Fibroblast of mammary gland (primary cell): ENCODE measurements at regions not wholly inside any gene's neighbourhood (a gene's known extent, or its start where the extent isn't known, plus 50 kb on each side); places are given as distances from the start of the nearest gene placed in this dataset.

Experiments
- DNase-seq: peaks from one replicate; pipeline ENCODE4 v3.0.0-alpha.2; 2010; ENCODE audit warnings: low read depth
- H3K4me3 ChIP-seq: 2 replicates; pipeline ENCODE4 v1.5.1; 2011; ENCODE audit warnings: low read depth, mild to moderate bottlenecking, low read length, moderate library complexity; ENCODE audit not compliant: control insufficient read depth
- TF ChIP-seq, protein P1 (sequence below): conservative IDR thresholded peaks from 2 replicates; pipeline ENCODE4 v1.5.1; 2011; ENCODE audit warnings: low read depth, low read length, inconsistent platforms; ENCODE audit not compliant: control insufficient read depth, insufficient read depth

DNA sequence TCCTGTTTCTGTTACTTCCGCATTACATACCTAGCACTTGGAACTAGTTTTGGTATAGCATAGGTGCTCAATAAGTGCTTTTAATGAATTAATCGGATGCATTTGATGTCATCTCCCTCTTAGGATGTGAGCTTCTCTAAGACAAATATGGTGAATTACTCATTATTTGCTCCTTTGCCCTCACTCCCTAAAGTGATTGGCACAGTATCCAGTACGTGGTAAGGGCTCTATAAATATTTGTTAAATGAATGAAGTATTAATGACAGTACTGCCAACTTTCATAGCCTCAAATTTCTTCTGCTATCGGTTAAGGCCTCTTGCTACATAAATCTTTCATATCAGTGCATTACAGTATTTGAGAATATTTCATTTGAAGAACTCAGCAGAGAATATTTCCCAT is 75.9 kb upstream of the ARID5B start:
- no peak for DNase-seq
- H3K4me3 ChIP-seq = no peak overlapping the region
- TF ChIP-seq, protein P1, sequence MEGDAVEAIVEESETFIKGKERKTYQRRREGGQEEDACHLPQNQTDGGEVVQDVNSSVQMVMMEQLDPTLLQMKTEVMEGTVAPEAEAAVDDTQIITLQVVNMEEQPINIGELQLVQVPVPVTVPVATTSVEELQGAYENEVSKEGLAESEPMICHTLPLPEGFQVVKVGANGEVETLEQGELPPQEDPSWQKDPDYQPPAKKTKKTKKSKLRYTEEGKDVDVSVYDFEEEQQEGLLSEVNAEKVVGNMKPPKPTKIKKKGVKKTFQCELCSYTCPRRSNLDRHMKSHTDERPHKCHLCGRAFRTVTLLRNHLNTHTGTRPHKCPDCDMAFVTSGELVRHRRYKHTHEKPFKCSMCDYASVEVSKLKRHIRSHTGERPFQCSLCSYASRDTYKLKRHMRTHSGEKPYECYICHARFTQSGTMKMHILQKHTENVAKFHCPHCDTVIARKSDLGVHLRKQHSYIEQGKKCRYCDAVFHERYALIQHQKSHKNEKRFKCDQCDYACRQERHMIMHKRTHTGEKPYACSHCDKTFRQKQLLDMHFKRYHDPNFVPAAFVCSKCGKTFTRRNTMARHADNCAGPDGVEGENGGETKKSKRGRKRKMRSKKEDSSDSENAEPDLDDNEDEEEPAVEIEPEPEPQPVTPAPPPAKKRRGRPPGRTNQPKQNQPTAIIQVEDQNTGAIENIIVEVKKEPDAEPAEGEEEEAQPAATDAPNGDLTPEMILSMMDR = no peak

DNA sequence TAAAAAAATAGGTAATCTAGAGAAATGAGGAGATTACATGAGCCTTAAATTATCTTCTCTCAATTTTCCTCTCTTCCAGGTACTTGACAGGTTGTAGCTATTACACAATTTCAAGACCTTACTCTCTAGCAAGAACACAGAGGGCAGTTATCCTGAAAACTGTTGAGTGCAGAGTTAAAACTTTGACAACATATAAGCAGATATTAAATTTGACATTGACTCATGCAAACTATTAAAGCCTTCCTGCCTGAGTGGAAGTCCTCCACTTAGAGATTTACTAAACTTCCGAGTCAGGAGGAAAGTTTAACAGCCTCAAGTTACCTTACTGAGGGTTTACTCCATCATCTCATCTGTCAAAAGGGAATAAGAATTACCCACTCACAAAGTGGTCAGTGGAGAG is 73.5 kb upstream of the ARID5B start:
- TF ChIP-seq, protein P1 = no peak
- DNase-seq = no peak
- H3K4me3 ChIP-seq = no peak overlapping the region

DNA sequence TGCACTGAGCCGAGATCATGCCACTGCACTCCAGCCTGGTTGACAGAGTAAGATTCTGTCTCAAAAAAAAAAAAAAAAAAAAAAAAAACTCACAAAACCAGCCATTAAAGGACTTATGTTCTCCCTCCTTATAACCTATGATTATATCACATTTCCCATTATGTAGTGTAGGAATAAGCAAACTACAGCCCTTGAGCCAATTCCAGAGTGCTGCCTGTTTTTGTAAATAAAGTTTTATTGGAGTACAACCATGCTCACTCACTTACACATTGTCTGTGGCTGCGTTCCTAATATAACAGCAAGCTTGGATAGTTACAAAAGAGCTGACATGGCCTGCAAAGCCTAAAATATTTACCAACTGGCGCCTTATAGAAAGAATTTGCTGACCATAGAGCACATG is 72.7 kb upstream of the ARID5B start:
- H3K4me3 ChIP-seq = no peak overlapping the region
- DNase-seq = no peak
- TF ChIP-seq, protein P1 = no peak

DNA sequence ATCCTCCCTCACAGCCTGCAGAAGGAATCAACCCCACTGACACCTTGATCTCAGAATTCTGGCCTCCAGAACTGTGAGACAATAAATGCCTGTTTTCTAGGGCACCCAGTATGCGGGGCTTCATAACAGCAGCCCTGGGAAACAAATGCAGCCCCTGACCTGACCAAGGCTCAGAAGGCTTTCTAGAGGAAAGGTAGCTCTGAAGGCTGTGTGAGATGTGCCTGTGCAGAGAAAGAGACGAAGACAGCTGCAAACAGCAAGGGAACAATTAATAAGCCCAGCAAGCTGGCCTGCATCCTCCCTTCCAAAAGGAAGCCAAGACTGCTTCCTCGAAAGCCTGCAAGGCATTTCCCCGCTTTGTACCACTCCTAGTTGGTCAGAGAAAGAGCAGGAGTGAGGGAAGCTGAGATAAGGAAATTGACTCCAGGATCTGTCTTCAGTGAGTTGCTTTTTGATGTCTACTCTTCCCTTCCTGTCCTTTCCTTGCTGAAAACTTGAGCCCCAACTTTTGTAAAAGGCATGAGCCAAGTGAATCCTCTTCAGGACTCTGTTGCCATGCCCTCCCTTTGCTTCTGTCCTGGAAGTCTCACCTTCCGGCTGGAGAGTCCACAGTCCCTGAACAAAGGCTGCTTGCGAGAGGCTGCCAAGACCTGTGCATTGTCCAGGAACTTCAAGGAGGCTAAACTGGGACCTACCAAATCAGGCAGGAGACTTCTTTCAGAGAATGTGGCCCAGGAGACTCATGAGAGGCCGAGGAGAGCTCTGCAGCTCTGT is 71.2 kb upstream of the ARID5B start:
- TF ChIP-seq, protein P1 = no peak
- no peak for DNase-seq
- H3K4me3 ChIP-seq = no peak overlapping the region

DNA sequence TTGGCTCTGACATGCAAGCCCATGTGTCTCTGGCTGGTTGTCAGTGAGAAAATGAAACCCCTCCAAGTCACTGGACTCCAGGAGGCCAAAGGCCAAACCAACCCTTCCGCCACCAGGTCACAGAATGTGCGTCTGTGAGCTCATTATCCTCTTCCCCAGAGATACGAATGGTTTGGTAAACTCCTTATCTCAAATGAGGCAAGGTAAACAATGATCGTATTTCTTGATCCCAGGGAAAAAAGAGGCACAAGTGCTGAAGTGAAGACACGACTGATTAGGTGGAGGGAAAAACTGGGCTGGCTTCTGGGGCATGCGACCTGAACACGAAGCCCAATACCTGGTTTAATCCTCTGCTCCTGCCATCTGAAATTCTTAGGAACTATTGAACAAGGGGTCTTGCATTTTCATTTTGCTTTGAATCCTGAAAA is 70.6 kb upstream of the ARID5B start:
- DNase-seq = peak; percentile 14
- H3K4me3 ChIP-seq = no peak overlapping the region
- TF ChIP-seq, protein P1 = no peak

DNA sequence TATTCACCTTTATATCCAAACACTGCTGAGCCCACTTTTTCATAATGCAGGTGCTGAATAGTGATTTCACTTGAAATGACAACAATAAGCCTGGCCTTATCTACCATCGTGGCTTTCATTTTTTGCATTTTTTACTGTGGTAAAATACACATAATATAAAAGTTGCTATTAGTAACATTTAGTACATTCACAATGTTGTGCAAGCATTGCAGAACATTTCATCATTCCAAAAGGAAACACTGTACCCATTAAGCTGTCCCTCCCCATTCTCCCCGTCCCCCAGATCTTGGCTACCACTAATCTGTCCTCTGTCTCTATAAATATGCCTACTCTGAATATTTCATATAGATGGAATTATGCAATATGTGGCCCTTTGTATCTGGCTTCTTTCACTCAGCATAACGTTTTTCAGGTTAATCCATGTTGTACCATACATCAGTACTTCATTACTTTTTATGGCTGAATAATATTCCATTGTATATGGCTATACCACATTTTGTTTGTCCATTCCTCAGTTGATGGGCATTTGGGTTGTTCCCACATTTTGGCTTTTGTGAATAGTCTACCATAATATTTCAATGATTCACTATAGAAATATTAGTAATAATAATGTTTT is 68.5 kb upstream of the ARID5B start:
- DNase-seq = peak; percentile 38
- no peak overlapping the region for H3K4me3 ChIP-seq
- TF ChIP-seq, protein P1 = no peak
